ENCODE measurements at regions not wholly inside any gene's neighbourhood (a gene's known extent, or its start where the extent isn't known, plus 50 kb on each side); places are given as distances from the start of the nearest gene placed in this dataset.

GRCh38 chr21:15514073-15514946 is 215.5 kb upstream of the USP25 start (continued):
- TF ChIP-seq MAFF (IDR thresholded peaks at IDR 0.05; ENCODE audit: low read depth, low read length) (0 out of 2 replicates have a peak, but pooled peaks have one; percentile 14), ZMYM2 (CRISPR knock-in tag; IDR thresholded peaks at IDR 0.05) (no peak; the same call in 1 of the 2 replicates), GZF1 (CRISPR knock-in tag; IDR thresholded peaks at IDR 0.05) (peak; percentile 69; the same call in 1 of the 2 replicates), TBL1XR1 (IDR thresholded peaks at IDR 0.05; ENCODE audit: borderline replicate concordance, low read length, partially characterized antibody) (peak; percentile 46), ZNF414 (CRISPR knock-in tag; IDR thresholded peaks at IDR 0.05) (peak; percentile 74; the same call in 1 of the 2 replicates), SMAD3 (CRISPR knock-in tag; IDR thresholded peaks at IDR 0.05) (peak; percentile 88), ZNF576 (CRISPR knock-in tag; IDR thresholded peaks at IDR 0.05) (no peak), TERF1 (CRISPR knock-in tag; IDR thresholded peaks at IDR 0.05) (no peak), KDM6A (CRISPR knock-in tag; IDR thresholded peaks at IDR 0.05; ENCODE audit: low read depth) (peak; percentile 98), HNF4A (CRISPR knock-in tag; IDR thresholded peaks at IDR 0.05) (peak; percentile 99), ZNF12 (CRISPR knock-in tag; IDR thresholded peaks at IDR 0.05) (peak; percentile 74; the same call in 1 of the 2 replicates), BHLHE40 (IDR thresholded peaks at IDR 0.05; ENCODE audit: low read length) (peak; percentile 55; the same call in 1 of the 2 replicates), ZNF629 (CRISPR knock-in tag; conservative IDR thresholded peaks at IDR 0.05) (0 out of 2 replicates have a peak, but pooled peaks have one; percentile 13), ESRRA (CRISPR knock-in tag; IDR thresholded peaks at IDR 0.05; ENCODE audit: low read depth) (no peak), ZNF335 (CRISPR knock-in tag; IDR thresholded peaks at IDR 0.05) (0 out of 2 replicates have a peak, but pooled peaks have one; percentile 70), TFDP1 (CRISPR knock-in tag; IDR thresholded peaks at IDR 0.05; ENCODE audit: borderline replicate concordance) (peak; percentile 21; the same call in 1 of the 2 replicates), ZKSCAN1 (IDR thresholded peaks at IDR 0.05; ENCODE audit: low read length) (no peak), ZEB1 (IDR thresholded peaks at IDR 0.05; ENCODE audit: insufficient replicate concordance, low read depth) (no peak), ATF4 (CRISPR knock-in tag; IDR thresholded peaks at IDR 0.05) (peak in 1 of 2 experiments; percentile 74; a peak in 2 of 4 replicates), DPF2 (CRISPR knock-in tag; IDR thresholded peaks at IDR 0.05; ENCODE audit: borderline replicate concordance, low read depth) (peak; percentile 99), CEBPG (CRISPR knock-in tag; IDR thresholded peaks at IDR 0.05) (peak; percentile 80), KLF16 (CRISPR knock-in tag; IDR thresholded peaks at IDR 0.05) (peak in 1 of 2 experiments; percentile 75; a peak in 2 of 4 replicates)
